ENCODE measurements at regions not wholly inside any gene's neighbourhood (a gene's known extent, or its start where the extent isn't known, plus 50 kb on each side); places are given as distances from the start of the nearest gene placed in this dataset.
"Not testable (repeated sequence)": the region's sequence is repeated elsewhere in the genome, so short reads cannot be mapped to it uniquely, and the experiment has no call there.

DNA sequence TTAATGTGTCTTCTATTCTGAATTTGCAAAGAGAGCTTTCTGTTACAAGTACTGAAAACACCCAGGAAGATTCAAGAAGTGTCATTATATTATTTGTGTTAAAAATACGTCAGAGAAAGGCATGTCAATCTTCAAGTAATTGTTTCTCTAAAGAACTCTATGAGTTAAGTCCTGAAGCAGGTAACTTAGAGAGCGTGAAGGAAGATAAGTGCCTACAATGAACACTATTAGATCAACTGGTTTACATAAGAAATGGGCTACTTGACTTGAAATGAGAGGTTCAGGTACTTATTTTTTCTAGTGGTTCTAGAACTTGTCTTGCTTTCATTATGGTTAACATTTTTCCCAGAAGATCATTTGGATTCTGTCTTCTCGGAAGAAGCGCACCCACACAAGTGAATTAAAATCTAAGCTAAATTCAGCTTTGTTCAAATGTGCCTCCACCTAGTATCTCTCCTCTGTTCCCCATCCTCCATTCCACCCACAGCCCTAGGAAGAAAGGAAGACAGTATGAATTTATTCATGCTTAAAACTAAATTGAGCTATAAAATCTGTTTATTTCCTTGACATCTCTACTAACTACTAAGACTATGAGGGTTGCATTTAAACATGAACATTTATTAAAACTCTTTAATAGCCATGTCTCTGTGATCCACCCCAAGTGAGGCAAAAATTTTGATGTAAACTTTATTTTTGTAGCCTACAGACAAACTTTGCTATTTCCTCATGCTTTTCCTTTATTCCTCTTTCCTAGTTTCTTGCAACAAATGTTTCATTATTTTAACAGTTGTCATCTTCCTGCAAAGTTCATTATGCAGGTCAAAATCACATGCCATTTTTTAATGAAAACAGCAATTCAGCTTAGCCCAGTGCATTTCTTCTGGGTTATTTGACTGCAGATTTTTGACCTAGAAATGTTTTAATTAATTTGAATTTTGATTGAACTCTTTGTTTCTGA is 206.8 kb downstream of the KCNJ2 start:
- no peak for DNase-seq

DNA sequence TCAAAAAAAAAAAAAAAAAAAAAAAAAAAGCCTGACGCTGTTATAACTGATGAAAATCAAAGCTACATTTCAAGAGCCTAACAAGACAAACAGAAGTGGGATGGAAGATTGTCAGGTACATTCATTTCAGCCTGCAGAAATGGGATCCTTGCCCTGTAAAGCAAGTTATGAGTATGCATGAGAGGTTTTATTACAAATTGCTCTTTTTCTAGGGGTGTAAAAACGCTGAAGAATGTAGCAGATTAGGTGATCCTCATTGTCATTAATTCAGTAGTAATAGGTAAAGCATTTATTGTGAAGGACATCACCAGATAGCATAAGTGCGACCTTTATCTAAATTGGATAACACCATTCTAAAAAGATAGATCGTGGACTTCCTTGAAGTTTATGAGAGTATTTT is 208.3 kb downstream of the KCNJ2 start:
- no peak for DNase-seq

DNA sequence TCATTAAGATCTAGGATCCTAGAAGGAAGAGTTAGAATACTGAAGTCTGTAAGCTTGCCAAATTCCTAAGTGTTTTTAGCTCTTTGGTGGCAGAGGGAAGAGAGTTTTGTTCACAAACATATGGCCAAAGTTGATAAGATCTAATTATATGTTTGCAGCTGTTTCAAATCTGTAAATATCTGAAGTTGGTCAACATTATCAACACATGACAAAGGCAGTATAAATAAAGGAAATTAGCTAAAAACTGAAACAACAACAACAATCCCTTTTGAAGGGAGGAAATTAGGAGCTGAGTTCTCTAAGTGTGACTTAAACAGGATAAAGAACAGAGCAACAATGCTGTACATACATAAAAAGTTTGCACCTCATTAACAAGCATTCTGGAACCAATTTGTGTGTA is 208.7 kb downstream of the KCNJ2 start:
- no peak for DNase-seq

DNA sequence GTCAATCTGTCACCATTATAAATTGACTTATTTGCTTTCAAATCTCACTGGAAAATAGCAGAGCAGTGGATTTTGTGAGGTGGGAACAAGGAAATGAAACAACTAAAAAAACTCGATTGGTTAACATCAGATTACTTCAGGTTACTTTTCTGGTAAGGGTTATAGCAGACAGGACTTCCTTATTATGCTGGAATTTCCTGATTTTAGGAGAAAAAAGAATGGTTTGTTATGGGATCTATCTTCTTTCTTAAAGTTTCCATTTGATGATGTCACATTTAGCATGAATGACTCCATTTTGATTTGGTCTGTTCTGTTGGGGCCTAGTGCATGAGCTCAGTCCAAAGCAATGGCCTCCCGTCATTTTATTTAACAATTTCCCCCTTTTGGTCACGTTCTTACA is 210.6 kb downstream of the KCNJ2 start:
- no peak for DNase-seq

DNA sequence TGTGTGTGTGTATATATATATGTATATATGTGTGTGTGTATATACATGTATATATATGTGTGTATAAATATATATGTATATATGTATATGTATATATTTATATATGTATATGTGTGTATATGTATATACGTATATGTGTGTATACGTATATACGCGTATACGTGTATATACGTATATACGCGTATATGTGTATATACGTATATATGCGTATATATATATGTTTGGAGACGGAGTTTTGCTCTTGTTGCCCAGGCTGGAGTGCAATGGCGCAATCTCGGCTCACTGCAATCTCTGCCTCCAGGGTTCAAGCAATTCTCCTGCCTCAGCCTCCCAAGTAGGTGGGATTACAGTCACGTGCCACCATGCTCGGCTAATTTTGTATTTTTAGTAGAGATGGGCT is 212.6 kb downstream of the KCNJ2 start:
- not testable (repeated sequence) for DNase-seq

DNA sequence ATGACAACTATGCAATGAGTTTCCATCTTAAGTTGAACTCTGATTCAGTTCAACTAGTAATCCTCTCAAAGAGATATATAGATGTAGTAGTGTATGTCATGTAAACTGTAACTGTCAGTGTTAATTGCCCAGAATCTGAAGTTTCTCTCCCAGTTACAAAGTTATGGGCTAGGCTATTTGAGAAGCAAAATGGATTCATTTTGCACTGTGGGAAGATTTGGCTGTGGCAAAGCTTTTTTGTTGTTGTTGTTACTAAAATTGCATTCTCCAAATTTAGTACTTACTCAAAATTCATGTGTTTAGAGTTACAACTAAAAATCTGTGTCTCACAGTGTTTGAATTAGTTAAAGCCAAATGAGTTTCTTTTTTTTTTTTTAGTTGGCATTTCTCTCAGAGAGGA is 219.0 kb downstream of the KCNJ2 start:
- no peak for DNase-seq

DNA sequence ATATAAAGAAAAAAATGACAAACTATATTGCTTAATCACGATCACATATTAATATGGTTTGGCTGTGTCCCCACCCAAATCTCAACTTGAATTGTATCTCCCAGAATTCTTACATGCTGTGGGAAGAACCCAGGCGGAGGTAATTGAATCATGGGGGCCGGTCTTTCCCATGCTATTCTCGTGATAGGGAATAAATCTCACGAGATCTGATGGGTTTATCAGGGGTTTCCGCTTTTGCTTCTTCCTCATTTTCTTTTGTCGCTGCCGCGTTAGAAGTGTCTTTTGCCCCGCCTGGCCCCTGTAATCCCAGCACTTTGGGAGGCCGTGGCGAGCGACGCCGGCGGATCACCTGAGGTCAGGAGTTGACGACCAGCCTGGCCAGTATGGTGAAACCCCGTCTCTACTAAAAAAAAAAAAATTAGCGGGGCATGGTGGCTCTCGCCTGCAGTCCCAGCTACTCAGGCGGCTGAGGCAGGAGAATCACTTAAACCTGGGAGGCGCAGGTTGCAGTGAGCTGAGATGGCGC is 220.0 kb downstream of the KCNJ2 start:
- not testable (repeated sequence) for DNase-seq

DNA sequence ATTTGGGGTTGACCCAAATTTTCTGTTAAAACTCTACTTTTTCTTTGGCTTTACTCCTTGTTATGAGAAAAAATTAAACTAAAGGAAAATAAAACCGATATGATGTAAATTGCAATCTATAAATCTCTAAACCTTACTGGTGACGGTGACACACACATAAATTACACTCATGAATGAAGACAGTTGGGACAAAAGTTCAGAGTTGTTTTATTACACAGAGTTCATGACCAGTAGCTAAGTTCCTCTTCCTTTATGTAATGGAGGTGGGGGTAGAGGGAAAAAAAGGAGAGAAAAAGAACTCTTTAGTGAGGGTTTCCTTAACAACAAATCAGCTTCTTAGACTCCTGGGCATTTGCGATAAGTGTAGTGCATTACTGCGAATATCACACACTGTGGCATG is 220.7 kb downstream of the KCNJ2 start:
- DNase-seq: no peak

DNA sequence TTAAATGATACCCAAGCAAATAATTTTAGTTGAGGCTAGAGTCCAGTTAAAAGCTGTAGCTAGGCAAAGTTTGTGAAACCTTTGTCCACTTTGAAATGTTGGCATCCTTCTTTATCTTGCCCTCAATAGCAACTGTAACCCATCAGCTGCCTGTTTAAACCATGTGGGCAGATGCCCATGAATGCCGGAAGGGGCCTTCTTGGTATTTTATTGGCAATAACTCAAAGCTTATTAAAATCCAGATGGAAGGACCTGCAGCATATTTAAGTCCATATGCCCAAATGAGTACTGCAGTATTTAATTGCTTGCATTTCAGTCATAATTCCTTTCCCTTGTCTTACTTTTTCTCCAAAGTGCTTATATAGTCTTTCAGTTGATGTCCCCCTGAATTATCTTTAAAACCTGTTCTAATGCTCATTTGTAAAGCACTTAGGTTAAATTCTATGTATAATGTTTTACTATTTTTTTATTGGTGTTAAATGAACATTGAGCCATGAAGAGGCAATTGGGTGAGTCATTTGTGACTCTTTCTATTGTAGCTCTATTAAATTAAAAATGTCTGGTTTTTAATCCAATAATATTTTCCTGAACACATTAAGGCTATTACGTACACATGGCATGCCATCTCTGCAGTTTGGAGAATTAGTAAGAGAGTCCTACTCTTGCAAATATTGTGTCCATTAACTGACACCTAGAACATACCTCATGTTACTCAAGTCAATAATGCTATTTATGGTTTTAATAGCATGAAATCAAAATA is 225.3 kb downstream of the KCNJ2 start:
- DNase-seq: no peak

DNA sequence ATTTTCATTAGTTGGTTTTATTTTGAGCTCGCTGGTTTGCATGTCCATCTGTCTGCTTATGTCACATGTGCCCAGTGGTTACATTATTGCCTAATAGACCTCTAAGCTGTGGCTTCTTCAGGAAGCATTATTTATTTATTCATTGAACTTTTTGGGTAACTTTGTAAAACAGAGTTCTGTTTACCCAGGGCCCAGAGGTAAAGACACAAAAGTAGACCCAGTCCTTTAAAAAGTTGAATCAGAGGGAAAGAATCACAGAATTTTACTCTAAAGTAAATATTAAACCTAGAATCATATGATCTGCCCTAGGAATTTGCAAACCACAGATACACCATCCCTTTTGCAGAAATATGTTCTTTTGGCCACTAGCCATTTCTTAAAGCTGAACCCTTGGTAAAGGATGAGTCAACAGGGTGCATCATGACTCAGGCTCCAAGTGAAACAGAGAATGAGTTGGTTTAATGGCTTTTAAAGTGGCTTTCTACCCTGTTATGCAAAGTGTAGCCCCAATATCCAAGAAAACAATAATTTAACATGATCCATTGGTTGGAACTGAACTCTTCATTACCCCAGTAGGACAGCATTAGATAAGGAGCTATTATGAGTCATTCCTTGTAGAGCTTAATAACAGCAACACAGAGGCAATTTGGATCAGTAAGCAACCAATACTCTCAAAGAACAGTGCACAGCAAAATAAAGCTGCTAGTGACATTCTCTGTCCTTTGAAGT is 236.3 kb downstream of the KCNJ2 start:
- no peak for DNase-seq

DNA sequence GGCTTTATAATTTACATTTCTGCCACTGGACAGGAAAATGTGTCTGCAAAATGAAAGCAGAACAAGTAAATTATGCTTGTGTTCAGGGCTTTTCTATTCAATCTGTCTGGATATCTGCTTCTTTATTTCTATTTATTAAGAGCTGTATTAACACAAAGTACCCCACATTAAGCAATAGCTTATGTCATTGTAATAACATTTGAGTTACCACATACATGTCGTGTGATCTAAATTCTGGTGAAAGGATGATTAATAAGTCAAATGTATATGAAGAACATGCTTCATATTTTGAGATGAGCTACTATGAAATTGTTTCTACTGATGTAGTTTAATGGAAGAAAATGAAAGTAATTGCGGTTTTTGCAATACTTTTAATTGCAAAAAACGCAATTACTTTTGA is 238.2 kb downstream of the KCNJ2 start:
- no peak for DNase-seq

DNA sequence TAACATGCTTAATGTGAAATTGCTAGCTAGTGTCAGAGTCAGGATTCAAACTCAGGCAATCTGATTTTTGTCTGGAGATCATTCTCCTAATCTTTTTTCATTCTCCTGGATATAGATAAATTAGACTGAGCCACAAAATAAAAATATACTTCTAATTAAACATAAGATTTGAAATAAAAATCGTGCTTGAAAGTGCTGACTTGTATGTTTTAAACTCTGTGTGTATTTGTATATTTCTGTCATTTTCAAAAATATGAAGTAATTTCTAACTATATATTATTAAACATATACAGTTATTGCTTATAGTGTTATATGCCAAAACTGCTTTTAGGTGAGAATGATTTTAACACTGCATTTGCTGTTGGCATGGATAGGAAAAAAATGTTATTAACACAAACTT is 239.4 kb downstream of the KCNJ2 start:
- DNase-seq: no peak

DNA sequence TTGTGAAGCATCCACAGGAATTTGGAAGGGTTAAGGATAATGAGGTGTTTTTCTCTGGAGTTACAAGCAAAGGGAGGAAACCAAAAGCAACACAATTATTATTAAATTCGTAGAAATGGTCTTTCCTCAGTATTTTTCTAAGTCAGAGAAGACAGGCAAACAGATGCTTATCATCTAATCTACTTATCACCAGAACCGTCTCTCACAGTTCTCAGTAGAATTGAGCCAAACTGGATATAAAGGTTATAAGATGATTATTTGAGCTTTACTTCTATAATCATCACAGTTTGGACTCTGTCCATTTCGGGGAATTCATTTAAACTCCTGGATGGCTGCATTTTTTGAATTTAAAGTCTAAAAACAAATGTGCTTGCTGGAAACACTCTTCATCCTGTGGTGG is 245.0 kb downstream of the KCNJ2 start:
- no peak for DNase-seq

DNA sequence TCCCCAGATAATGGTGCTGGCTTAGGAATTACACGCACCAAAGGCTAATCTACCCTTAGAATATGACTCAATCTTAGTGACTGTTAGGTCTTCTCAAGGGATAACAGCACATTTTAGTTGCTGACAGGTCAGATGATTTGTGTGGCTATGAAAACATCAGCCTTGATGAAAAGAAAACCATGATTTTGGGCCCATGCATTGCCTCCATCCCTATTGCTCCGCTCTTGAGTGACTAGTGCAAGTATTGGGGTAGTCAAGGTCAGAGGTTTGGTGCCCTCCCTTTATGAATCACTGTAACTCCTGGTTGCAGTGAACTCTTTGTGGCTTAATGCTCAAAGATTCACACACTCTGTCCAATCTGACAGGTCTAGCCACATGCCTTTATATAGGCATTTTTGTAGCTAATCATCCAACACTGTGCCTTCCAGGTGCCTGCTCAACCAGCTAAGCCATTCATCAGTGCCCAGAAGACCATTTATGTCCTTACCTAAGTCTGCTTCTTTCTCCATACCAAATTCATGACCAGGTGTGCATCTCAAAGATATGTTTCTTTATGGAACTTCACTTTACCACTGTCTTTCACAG is 251.6 kb downstream of the KCNJ2 start:
- DNase-seq: no peak

DNA sequence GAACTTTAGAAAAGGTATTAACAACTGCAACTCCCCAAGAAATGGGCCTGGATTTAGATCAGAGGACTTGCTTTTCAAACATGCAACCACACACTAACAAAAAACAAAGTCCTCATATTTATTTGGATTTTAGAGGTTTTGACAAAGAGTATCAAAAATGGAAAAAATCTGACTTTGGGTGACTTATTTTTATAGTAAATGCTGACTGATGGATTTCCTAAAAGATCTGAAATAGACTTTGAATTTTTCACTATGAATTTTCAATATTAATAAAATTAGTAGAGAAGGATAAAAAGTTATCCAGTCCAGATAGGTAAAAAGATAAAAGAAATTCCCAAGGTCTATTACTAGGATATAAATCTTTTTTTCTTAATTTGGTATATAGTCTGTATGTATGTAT is 253.5 kb downstream of the KCNJ2 start:
- DNase-seq: no peak

DNA sequence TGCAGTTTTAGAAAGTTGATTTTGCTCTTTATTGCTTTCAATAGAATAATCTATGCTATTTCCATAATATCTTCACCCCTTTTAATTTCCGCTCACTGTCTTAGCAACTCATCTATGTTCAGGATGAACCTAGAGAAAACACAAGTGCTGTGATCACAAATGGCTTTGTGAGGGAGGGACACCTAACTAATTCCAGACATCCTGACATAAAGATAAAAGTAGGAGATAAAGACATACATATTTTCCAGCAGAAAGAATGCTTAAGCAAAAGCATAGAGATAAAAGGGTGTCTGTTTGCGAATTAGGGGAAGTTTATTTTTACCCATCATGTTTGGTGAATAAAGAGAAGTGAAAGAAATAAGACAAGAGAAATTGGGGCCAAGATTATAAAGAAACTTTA is 254.2 kb downstream of the KCNJ2 start:
- DNase-seq: no peak

DNA sequence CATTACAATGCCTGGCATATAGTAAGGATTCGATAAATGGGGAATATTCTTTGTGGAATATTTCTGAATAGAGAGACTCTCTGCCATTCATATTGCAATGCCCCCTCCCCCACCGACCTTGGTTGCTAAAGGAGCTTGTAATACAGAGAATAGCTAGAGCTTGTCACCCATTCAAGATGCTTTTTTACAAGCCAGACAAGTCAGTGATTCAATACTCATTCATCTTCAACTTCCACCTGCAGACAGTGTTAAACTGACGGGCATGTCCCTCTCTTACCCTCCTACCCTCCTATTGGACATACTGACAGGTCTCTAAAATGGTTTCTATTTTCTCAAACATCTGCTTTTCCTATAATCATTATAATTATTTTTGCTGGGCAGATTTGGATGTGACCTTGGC is 257.4 kb downstream of the KCNJ2 start:
- no peak for DNase-seq

DNA sequence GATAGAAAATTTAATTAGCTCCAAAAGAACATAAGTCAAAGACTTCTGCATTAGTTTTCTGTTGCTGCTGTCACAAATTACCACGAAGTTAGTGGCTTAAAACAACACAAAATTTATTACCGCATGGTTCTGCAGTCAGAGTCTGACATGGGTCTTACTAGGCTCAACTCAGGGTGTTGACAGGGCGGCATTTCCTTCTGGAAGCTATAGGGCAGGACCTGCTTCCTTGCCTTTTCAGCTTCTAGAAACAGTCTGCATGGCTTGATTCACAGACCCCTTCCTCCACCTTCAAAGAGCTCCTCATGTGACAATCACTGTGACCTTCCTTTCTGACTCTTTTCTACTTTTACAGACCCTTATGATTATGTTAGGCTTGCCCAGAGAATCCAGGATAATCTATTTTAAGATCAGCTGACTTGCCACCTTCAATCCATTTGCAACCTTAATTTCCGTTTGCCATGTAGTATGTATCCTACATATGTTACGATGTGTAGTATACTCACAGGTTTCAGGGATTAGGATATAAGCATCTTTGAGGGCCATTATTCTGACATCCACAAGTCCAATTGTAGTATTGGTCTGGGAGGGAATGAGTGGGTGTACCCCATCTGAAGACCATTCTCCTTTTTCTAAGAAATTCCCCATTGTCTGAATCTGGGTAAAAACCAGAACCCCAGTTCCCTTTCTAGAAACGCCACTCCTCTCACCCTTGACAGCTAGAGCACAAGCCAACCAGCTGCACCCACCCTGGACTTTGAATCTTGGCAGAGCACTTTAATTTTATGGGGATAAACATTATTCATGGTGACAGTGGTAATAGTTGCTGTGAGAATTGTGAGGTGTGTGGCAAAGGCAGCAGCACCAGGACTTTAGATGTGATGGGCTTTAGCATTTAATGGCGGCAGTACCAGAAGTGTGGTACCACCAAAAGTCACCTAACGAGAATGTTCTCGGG is 265.5 kb downstream of the KCNJ2 start:
- no peak for DNase-seq

DNA sequence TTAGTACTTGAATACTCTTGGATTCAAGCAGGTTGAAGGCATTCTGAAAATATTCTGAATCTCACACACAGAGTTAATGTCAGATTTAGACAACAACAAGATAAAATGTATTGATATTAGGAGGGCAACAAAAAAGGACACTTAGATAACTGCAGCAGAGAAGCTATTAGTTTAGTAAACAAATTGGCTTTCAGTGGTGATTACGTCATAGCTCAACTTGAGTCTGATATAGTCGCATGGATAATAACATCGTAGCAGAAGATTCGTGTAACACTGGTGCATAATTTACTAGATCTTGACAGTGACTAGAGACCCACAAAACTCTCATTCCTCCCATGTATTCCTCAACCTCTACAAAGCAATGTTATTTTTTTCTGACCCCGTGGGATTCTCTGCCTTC is 268.3 kb downstream of the KCNJ2 start:
- no peak for DNase-seq

DNA sequence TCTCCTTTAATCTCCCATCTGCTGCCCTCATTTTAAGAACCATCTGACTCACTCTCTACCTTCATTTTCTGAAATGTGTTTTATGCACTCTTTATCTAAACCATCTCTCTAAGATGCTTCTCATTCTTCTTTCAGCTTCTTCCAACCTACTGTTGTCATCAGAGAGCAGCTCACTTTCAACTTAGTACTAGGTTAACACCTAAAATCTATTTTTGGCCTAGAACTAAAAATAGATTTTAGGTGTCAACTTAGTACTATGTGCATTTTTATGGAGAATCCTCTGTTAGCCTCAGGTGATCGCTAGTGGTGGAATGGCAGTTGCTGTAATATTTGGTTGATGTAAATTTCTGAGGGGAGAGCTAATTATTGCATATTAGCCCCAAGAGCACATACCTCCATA is 277.1 kb downstream of the KCNJ2 start:
- no peak for DNase-seq

DNA sequence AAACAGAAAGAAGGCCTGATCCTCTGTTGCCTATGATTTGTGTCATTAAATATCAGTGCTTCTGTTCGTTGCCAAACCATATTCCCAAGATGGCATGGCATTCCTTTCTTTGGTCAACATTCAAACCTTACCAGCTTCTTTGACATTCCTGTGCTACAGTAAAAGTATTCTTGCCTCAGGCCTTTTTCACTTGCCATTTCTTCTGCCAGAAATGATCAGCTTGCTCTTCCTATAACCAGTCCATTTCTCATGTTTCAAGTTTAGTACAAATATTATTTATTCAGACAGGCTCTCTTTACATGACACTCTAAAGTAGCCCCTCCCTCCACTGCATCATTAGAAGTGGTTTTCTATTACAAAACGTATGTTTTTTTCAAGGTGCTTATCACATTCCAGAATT is 278.3 kb downstream of the KCNJ2 start:
- DNase-seq: no peak

DNA sequence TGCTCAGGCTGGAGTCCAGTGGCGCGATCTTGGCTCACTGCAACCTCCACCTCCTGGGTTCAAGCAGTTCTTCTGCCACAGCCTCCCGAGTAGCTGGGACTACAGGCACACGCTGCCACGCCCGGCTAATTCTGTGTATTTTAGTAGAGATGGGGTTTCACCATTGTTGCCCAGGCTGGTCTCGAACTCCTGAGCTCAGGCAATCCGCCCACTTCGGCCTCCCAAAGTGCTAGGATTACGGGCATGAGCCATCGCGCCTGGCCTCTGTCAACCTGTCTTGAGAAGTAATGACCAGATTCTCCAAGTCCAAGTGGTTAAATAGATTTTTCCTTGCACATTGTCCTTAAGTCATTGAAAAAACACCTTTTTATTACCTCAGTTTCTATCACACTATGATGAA is 283.7 kb downstream of the KCNJ2 start:
- DNase-seq: not testable (repeated sequence)

All from hippocampal formation (tissue), 2 donors.